H1 (cell line): ENCODE measurements at regions not wholly inside any gene's neighbourhood (a gene's known extent, or its start where the extent isn't known, plus 50 kb on each side); places are given as distances from the start of the nearest gene placed in this dataset.

Experiments
- CTCF ChIA-PET: fragments of 300-600 bp; sonication (Branson Sonifier 250); formaldehyde crosslinking; loops from one replicate; lab custom pipeline; 2021; ENCODE audit not compliant: partially characterized antibody; lab: Charles Lee
- POLR2A ChIA-PET: fragments of 300-600 bp; sonication (Branson Sonifier 250); formaldehyde crosslinking; loops from one replicate; lab custom pipeline; 2021; ENCODE audit warnings: inconsistent platforms; ENCODE audit not compliant: partially characterized antibody; lab: Charles Lee
- DNase-seq, 2 experiments: peaks; one replicate each; pipeline versions ENCODE4 v3.0.0 to v3.0.0-alpha.2; 2010 to 2022; ENCODE audit warnings: low spot score in 2 of 2, low read depth in 1 of 2, mixed read lengths in 1 of 2
- FAIRE-seq: peaks from 2 replicates; lab custom pipeline; 2011; peaks lifted over from hg19 to GRCh38; lab: Jason Lieb, UNC
- H2AFZ ChIP-seq: 2 replicates; pipeline ENCODE4 v1.8.1; 2012; ENCODE audit warnings: low read length, inconsistent platforms
- H2AK5ac ChIP-seq: 2 replicates; pipeline ENCODE4 v1.6.1; 2013; ENCODE audit warnings: low read depth, low read length
- H2BK120ac ChIP-seq: replicated peaks from 2 replicates; pipeline ENCODE3; 2013; ENCODE audit warnings: low read depth, low read length, inconsistent platforms
- H2BK12ac ChIP-seq: 2 replicates; pipeline ENCODE4 v1.6.1; 2013; ENCODE audit warnings: low read depth, low read length
- H2BK15ac ChIP-seq: 2 replicates; pipeline ENCODE4 v1.6.1; 2013; ENCODE audit warnings: low read length
- H2BK20ac ChIP-seq: 2 replicates; pipeline ENCODE4 v1.6.1; 2013; ENCODE audit warnings: low read length
- H2BK5ac ChIP-seq: 2 replicates; pipeline ENCODE4 v1.6.1; 2013; ENCODE audit warnings: low read depth, low read length
- H3K14ac ChIP-seq: 2 replicates; pipeline ENCODE4 v1.6.1; 2013; ENCODE audit warnings: inconsistent platforms; ENCODE audit not compliant: insufficient read length
- H3K18ac ChIP-seq: 2 replicates; pipeline ENCODE4 v1.6.1; 2013; ENCODE audit warnings: low read length; ENCODE audit errors: extremely low read depth
- H3K23ac ChIP-seq: 2 replicates; pipeline ENCODE4 v1.6.1; 2013; ENCODE audit warnings: inconsistent platforms; ENCODE audit not compliant: insufficient read length
- H3K23me2 ChIP-seq: 2 replicates; pipeline ENCODE4 v1.6.1; 2013; ENCODE audit warnings: low read depth, low read length
- H3K27ac ChIP-seq: 2 replicates; pipeline ENCODE4 v1.6.1; 2011; ENCODE audit warnings: low read depth, low read length, inconsistent platforms
- H3K27me3 ChIP-seq, 4 experiments: replicated peaks in 1 of 4; 1 replicate in 1 of 4; 2 replicates in 3 of 4; pipeline versions ENCODE4 v1.6.1 to v1.8.1; 2011 to 2013; ENCODE audit warnings: low read length in 3 of 4, mild to moderate bottlenecking in 3 of 4, inconsistent platforms in 2 of 4, mixed read lengths in 2 of 4, moderate library complexity in 1 of 4; ENCODE audit not compliant: control insufficient read depth in 3 of 4, insufficient read depth in 3 of 4; ENCODE audit errors: extremely low read depth in 1 of 4
- H3K36me3 ChIP-seq, 4 experiments: 2 replicates each; pipeline versions ENCODE4 v1.6.1 to v1.8.1; 2011 to 2013; ENCODE audit warnings: mild to moderate bottlenecking in 4 of 4, low read length in 3 of 4, moderate library complexity in 2 of 4, control low read depth in 1 of 4, inconsistent platforms in 1 of 4; ENCODE audit not compliant: insufficient read depth in 4 of 4, control insufficient read depth in 2 of 4
- H3K4ac ChIP-seq: replicated peaks from 2 replicates; pipeline ENCODE3; 2013; ENCODE audit warnings: low read length, low read depth, mixed read lengths, inconsistent platforms; ENCODE audit not compliant: insufficient read length
- H3K4me1 ChIP-seq, 4 experiments: replicated peaks in 1 of 4; 1 replicate in 1 of 4; 2 replicates in 3 of 4; pipeline versions ENCODE4 v1.6.1 to v1.8.1; 2011 to 2013; ENCODE audit warnings: low read length in 3 of 4, inconsistent platforms in 2 of 4, mixed read lengths in 1 of 4; ENCODE audit not compliant: insufficient read depth in 4 of 4, control insufficient read depth in 3 of 4
- H3K4me2 ChIP-seq, 2 experiments: 2 replicates each; pipeline versions ENCODE4 v1.6.1 to v1.8.1; 2011 to 2013; ENCODE audit warnings: low read depth in 2 of 2, low read length in 2 of 2, control low read depth in 1 of 2, inconsistent platforms in 1 of 2, mild to moderate bottlenecking in 1 of 2; ENCODE audit not compliant: insufficient read depth in 1 of 2
- H3K4me3 ChIP-seq, 4 experiments: fragments of 200-600, 300-600 bp in 1 of 4; sonication (generic), shearing (Covaris generic), sonication (Bioruptor Twin) in 1 of 4; 2 replicates each; pipeline versions ENCODE4 v1.5.1 to v1.8.1; 2011 to 2016; ENCODE audit warnings: low read length in 4 of 4, low read depth in 3 of 4, control low read depth in 2 of 4, inconsistent platforms in 2 of 4, mild to moderate bottlenecking in 2 of 4, mixed read lengths in 1 of 4, moderate library complexity in 1 of 4; ENCODE audit not compliant: insufficient read depth in 2 of 4; ENCODE audit errors: extremely low read depth in 1 of 4
- H3K56ac ChIP-seq: replicated peaks from 2 replicates; pipeline ENCODE3; 2013; ENCODE audit warnings: low read depth, mild to moderate bottlenecking, mixed read lengths, low read length, inconsistent platforms; ENCODE audit not compliant: insufficient read length
- H3K79me1 ChIP-seq: 2 replicates; pipeline ENCODE4 v1.6.1; 2013; ENCODE audit warnings: low read depth, low read length, control low read depth
- H3K79me2 ChIP-seq, 2 experiments: 2 replicates each; pipeline versions ENCODE4 v1.6.1 to v1.8.1; 2012 to 2013; ENCODE audit warnings: low read length in 2 of 2, mild to moderate bottlenecking in 2 of 2, inconsistent platforms in 1 of 2; ENCODE audit not compliant: insufficient read depth in 2 of 2, control insufficient read depth in 1 of 2
- H3K9ac ChIP-seq, 4 experiments: replicated peaks in 1 of 4; 1 replicate in 1 of 4; 2 replicates in 3 of 4; pipeline versions ENCODE4 v1.6.1 to v1.8.1; 2011 to 2013; ENCODE audit warnings: low read depth in 3 of 4, low read length in 3 of 4, control low read depth in 2 of 4, mild to moderate bottlenecking in 2 of 4, moderate library complexity in 2 of 4, inconsistent platforms in 1 of 4; ENCODE audit errors: extremely low read depth in 1 of 4
- H3K9me3 ChIP-seq, 2 experiments: 2 replicates each; pipeline versions ENCODE4 v1.6.1 to v1.8.1; 2012 to 2013; ENCODE audit warnings: mild to moderate bottlenecking in 2 of 2, moderate library complexity in 2 of 2, control low read depth in 1 of 2, inconsistent platforms in 1 of 2, low read depth in 1 of 2, low read length in 1 of 2, mixed read lengths in 1 of 2; ENCODE audit not compliant: insufficient read depth in 2 of 2
- H4K20me1 ChIP-seq, 2 experiments: replicated peaks in 1 of 2; 2 replicates each; pipeline versions ENCODE3 to v1.8.1; 2011 to 2013; ENCODE audit warnings: inconsistent platforms in 2 of 2, low read length in 2 of 2, mild to moderate bottlenecking in 1 of 2; ENCODE audit not compliant: insufficient read depth in 2 of 2, control insufficient read depth in 1 of 2
- H4K5ac ChIP-seq: 2 replicates; pipeline ENCODE4 v1.6.1; 2013; ENCODE audit warnings: low read length, low read depth, mixed read lengths, inconsistent platforms; ENCODE audit not compliant: insufficient read length
- H4K8ac ChIP-seq: 2 replicates; pipeline ENCODE4 v1.8.0; 2013; ENCODE audit warnings: mild to moderate bottlenecking, moderate library complexity, low read length, inconsistent platforms; ENCODE audit not compliant: insufficient read depth; ENCODE audit errors: extremely low read depth
- H4K91ac ChIP-seq: replicated peaks from 2 replicates; pipeline ENCODE3; 2013; ENCODE audit warnings: low read length, mixed read lengths, inconsistent platforms; ENCODE audit not compliant: insufficient read length
- CHD2 ChIP-seq: IDR thresholded peaks from 2 replicates; pipeline ENCODE4 v1.6.1; 2012; ENCODE audit warnings: low read length, improper control_type of control experiment
- KDM5A ChIP-seq: fragments of 200-600 bp; IDR thresholded peaks from 2 replicates; pipeline ENCODE4 v1.7.1; 2012; ENCODE audit warnings: mild to moderate bottlenecking, low read length, inconsistent platforms, mixed read lengths
- WGBS, 2 experiments: shearing (Covaris generic) in 1 of 2; methylation state at CpG; one replicate each; pipeline versions ENCODE4 v1.1.6 to v1.1.7; 2013 to 2015; ENCODE audit warnings: low lambda C conversion rate in 2 of 2, mixed read lengths in 2 of 2, inconsistent platforms in 1 of 2, low coverage in 1 of 2, missing lambda C conversion rate in 1 of 2; ENCODE audit not compliant: insufficient replicate concordance in 2 of 2, insufficient coverage in 1 of 2, insufficient read length in 1 of 2; ENCODE audit errors: extremely low coverage in 1 of 2, missing lambda C conversion rate in 1 of 2; 5-methylcytosine and 5-hydroxymethylcytosine counted together

DNA sequence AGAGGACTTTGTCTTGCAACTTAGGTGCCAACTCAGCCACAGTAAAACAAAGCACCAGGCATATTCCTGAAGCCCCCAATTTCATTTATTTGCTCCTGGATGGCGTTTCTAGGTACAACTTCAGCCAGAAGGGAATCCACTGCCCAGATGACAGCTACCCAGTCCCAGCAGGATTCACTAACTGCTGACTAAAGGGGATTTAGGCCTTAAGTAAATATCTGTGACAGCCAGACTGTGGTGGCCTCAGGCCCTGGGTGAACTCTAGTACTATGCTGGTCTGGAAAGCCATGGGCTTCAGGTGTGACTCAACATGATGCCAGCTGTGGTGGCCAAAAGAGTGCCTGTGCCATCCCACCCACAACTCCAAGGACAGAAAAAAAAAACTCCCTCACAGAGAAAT, 396.1 kb upstream of the CCNG1 start:
- no peak overlapping the region for H2BK5ac ChIP-seq
- WGBS, 2 experiments: 73% methylated on average over 1 of the region's 1 CpG; no CpG with 5 or more reads in 1 of the 2 experiments
- no peak overlapping the region for H2BK20ac ChIP-seq
- H3K79me2 ChIP-seq: no peaks in the 10 kb centered on the region
- POLR2A ChIA-PET: no interaction called here
- H3K27ac ChIP-seq: no peak overlapping the region
- H3K4me2 ChIP-seq: no peak overlapping the region
- no peak overlapping the region for H3K9ac ChIP-seq
- no peak for TF ChIP-seq CHD2
- no peak for TF ChIP-seq KDM5A
- no peak overlapping the region for H3K56ac ChIP-seq
- no peak overlapping the region for H4K91ac ChIP-seq
- no peak overlapping the region for H4K8ac ChIP-seq
- H3K23me2 ChIP-seq: no peaks in the 10 kb centered on the region
- no peak overlapping the region for H2BK120ac ChIP-seq
- H3K9me3 ChIP-seq: no peaks in the 10 kb centered on the region
- H2AK5ac ChIP-seq: no peak overlapping the region
- no peaks in the 10 kb centered on the region for H3K36me3 ChIP-seq
- no peaks in the 10 kb centered on the region for H4K20me1 ChIP-seq
- no peaks in the 10 kb centered on the region for H3K4me1 ChIP-seq
- H3K27me3 ChIP-seq: no peaks in the 10 kb centered on the region
- no peak overlapping the region for H2BK15ac ChIP-seq
- no peak overlapping the region for H3K23ac ChIP-seq
- no peak overlapping the region for H3K18ac ChIP-seq
- no peak overlapping the region for H3K4ac ChIP-seq
- H2BK12ac ChIP-seq: no peak overlapping the region
- no peaks in the 10 kb centered on the region for H3K79me1 ChIP-seq
- CTCF ChIA-PET: no interaction called here
- FAIRE-seq (no peak), DNase-seq (no peak)
- H2AFZ ChIP-seq: no peak overlapping the region
- no peak overlapping the region for H4K5ac ChIP-seq
- H3K14ac ChIP-seq: no peak overlapping the region
- H3K4me3 ChIP-seq: no peak overlapping the region
